Progenitor cell of endocrine pancreas (in vitro differentiated cells): ENCODE measurements at regions not wholly inside any gene's neighbourhood (a gene's known extent, or its start where the extent isn't known, plus 50 kb on each side); places are given as distances from the start of the nearest gene placed in this dataset.

ENCODE experiments used
- DNase-seq: peaks from one replicate; pipeline ENCODE4 v3.0.0; 2021; ENCODE audit warnings: low spot score; ENCODE audit not compliant: unreplicated experiment
- H3K27ac Mint-ChIP-seq: 2 replicates; pipeline ENCODE4 v1.8.0; 2021; ENCODE audit warnings: mild to moderate bottlenecking, moderate library complexity, mixed read lengths
- H3K27me3 Mint-ChIP-seq: 2 replicates; pipeline ENCODE4 v1.8.0; 2021; ENCODE audit warnings: mixed read lengths
- H3K36me3 Mint-ChIP-seq: 2 replicates; pipeline ENCODE4 v1.8.0; 2022; ENCODE audit warnings: mixed read lengths; ENCODE audit not compliant: insufficient read depth
- H3K4me1 Mint-ChIP-seq: 2 replicates; pipeline ENCODE4 v1.8.0; 2021; ENCODE audit warnings: low read depth, mixed read lengths
- H3K4me3 Mint-ChIP-seq: 2 replicates; pipeline ENCODE4 v1.8.0; 2021; ENCODE audit warnings: low read depth, mild to moderate bottlenecking, moderate library complexity, mixed read lengths
- H3K9me3 Mint-ChIP-seq: 2 replicates; pipeline ENCODE4 v1.8.0; 2021; ENCODE audit warnings: low read depth, mixed read lengths
- TF ChIP-seq, protein P1 (sequence below): fragments of 200-600 bp; sonication (generic); IDR thresholded peaks from one replicate; pipeline ENCODE4 v1.5.0; 2021; ENCODE audit warnings: antibody characterized with exemption, mild to moderate bottlenecking; ENCODE audit not compliant: unreplicated experiment

- no peak overlapping the region for H3K27ac Mint-ChIP-seq
- peaks cover 6% of the 10 kb centered on the region for H3K4me1 Mint-ChIP-seq
- H3K36me3 Mint-ChIP-seq = no peaks in the 10 kb centered on the region
- H3K4me3 Mint-ChIP-seq = no peak overlapping the region
- H3K27me3 Mint-ChIP-seq = peaks cover 23% of the 10 kb centered on the region
- TF ChIP-seq, protein P1, sequence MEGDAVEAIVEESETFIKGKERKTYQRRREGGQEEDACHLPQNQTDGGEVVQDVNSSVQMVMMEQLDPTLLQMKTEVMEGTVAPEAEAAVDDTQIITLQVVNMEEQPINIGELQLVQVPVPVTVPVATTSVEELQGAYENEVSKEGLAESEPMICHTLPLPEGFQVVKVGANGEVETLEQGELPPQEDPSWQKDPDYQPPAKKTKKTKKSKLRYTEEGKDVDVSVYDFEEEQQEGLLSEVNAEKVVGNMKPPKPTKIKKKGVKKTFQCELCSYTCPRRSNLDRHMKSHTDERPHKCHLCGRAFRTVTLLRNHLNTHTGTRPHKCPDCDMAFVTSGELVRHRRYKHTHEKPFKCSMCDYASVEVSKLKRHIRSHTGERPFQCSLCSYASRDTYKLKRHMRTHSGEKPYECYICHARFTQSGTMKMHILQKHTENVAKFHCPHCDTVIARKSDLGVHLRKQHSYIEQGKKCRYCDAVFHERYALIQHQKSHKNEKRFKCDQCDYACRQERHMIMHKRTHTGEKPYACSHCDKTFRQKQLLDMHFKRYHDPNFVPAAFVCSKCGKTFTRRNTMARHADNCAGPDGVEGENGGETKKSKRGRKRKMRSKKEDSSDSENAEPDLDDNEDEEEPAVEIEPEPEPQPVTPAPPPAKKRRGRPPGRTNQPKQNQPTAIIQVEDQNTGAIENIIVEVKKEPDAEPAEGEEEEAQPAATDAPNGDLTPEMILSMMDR = no peak
- no peak for DNase-seq
- H3K9me3 Mint-ChIP-seq = peaks cover 18% of the 10 kb centered on the region
Measured at GRCh38 chr1:4207842-4208692, 308.0 kb upstream of the C1orf174 start.

DNA sequence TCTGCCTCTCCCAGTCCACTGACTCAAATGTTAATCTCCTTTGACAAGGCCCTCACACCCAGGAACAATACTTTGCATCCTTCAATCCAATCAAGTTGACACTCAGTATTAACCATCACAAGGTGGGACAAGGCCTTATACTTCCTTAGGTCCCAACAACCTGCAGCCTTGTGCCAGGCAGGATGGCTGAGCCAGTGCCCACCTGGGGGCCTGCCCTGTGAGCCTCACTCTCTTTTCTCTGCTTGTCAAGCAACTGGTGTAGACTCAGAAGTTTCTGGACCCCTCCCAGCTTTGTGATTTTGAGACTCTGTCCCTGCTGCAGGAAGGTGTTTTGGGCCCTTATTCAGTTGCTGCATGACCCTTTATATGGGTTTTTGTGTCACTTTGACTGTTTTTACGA, 310.0 kb upstream of the C1orf174 start:
- DNase-seq = no peak
- TF ChIP-seq, protein P1 = no peak
- no peak overlapping the region for H3K27ac Mint-ChIP-seq
- H3K9me3 Mint-ChIP-seq = peaks cover 6% of the 10 kb centered on the region
- H3K4me1 Mint-ChIP-seq = peaks cover 6% of the 10 kb centered on the region
- no peak overlapping the region for H3K4me3 Mint-ChIP-seq
- peaks cover 33% of the 10 kb centered on the region for H3K27me3 Mint-ChIP-seq
- no peaks in the 10 kb centered on the region for H3K36me3 Mint-ChIP-seq

GRCh38 chr1:4212796-4213195, 312.7 kb upstream of the C1orf174 start:
- TF ChIP-seq, protein P1 = no peak
- Mint-ChIP-seq H3K27ac (peak overlapping the region; percentile 33), H3K4me3 (no peak overlapping the region)

DNA sequence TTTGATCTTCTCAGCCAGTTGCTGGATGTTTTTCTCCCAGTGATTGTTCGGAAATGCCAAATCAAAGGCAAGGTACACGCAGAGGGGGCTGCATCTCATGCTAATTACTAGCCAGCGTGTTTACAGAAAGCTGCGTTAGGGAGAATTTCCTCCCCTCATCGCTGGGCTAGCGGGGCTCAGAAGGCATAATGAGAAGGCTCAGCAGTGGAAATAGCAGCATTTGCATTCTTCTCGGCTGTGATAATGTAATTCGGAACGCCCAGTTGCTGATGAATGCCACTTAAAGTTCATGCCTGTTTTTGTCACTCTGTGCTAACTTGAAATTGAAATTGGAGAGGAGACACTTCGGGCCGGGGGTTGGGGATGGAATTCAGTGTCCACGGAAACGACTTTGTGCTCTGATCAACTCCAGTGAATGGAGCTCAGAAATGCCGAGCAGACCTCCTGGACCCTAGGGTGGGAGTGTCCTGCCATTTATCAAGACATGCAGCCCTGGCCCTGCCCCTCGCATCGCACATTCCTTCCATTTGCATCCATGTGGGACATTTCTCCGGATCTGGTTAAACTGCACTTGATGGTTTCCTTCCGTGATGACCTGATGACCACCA, 313.4 kb upstream of the C1orf174 start:
- H3K27ac Mint-ChIP-seq = no peak overlapping the region

More at GRCh38 chr1:4212796-4213195, 312.7 kb upstream of the C1orf174 start:
- Mint-ChIP-seq H3K27me3 (peaks cover 40% of the 10 kb centered on the region), H3K9me3 (no peaks in the 10 kb centered on the region), H3K36me3 (no peaks in the 10 kb centered on the region), H3K4me1 (peaks cover 6% of the 10 kb centered on the region)
- no peak for DNase-seq

GRCh38 chr1:4214826-4215225, 314.8 kb upstream of the C1orf174 start:
- TF ChIP-seq, protein P1 = no peak
- no peaks in the 10 kb centered on the region for H3K36me3 Mint-ChIP-seq
- H3K4me1 Mint-ChIP-seq = peaks cover 6% of the 10 kb centered on the region
- H3K27me3 Mint-ChIP-seq = peaks cover 33% of the 10 kb centered on the region
- H3K27ac Mint-ChIP-seq = no peak overlapping the region
- DNase-seq = no peak
- H3K9me3 Mint-ChIP-seq = no peaks in the 10 kb centered on the region
- no peak overlapping the region for H3K4me3 Mint-ChIP-seq

More for the DNA sequence above, 313.4 kb upstream of the C1orf174 start:
- DNase-seq = no peak
- TF ChIP-seq, protein P1 = no peak
- H3K4me1 Mint-ChIP-seq = peaks cover 6% of the 10 kb centered on the region
- H3K36me3 Mint-ChIP-seq = no peaks in the 10 kb centered on the region
- no peaks in the 10 kb centered on the region for H3K9me3 Mint-ChIP-seq
- no peak overlapping the region for H3K4me3 Mint-ChIP-seq
- peaks cover 40% of the 10 kb centered on the region for H3K27me3 Mint-ChIP-seq
